NAMALWA (cell line): ENCODE measurements at regions not wholly inside any gene's neighbourhood (a gene's known extent, or its start where the extent isn't known, plus 50 kb on each side); places are given as distances from the start of the nearest gene placed in this dataset.
"Not testable (repeated sequence)": the region's sequence is repeated elsewhere in the genome, so short reads cannot be mapped to it uniquely, and the experiment has no call there.

Experiments used
- DNase-seq: peaks from one replicate; pipeline ENCODE4 v3.0.0-alpha.2; 2015; ENCODE audit warnings: low spot score

DNA sequence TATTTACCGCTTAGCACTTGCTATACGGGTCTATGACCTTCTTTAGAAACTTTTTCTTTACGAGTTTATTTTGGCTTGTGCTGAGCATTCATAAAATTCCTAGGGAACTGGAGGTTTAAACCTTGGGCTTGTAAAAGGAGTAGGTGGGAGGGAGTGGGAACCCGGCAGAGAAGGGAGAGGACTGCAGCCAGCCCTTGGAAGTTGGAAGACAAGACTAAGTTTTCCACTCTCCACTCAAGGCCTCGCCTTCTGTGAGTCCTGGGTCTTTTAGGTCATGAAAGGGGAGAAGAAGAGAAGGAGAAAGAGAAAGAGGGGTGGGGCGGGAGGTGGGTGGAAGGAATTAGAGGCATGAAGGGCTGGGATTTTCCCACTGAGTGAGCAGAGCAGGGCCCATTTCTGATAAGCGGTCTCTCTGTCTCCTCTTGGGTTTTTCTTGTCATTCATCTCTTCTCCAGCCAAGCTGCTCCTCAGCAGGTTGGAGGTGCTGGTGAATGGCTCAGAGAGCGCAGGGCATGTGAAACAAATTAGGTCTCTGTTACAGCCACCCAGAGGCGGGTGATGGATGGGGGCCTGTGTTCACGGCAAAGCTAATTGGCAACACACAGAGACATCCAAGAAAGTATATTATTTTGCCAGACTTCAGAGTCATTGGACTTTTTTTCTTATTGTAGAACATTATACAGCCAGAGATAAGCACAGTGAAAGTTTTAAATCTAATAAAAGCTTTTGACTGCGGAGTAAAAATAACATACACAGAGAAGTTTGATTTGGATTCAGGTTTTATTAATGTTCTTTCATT, 247.3 kb downstream of the FOXD2 start:
- no peak for DNase-seq

- DNase-seq = no peak
These were observed 247.9 kb downstream of the FOXD2 start for GRCh38 chr1:47685763-47686066.

DNA sequence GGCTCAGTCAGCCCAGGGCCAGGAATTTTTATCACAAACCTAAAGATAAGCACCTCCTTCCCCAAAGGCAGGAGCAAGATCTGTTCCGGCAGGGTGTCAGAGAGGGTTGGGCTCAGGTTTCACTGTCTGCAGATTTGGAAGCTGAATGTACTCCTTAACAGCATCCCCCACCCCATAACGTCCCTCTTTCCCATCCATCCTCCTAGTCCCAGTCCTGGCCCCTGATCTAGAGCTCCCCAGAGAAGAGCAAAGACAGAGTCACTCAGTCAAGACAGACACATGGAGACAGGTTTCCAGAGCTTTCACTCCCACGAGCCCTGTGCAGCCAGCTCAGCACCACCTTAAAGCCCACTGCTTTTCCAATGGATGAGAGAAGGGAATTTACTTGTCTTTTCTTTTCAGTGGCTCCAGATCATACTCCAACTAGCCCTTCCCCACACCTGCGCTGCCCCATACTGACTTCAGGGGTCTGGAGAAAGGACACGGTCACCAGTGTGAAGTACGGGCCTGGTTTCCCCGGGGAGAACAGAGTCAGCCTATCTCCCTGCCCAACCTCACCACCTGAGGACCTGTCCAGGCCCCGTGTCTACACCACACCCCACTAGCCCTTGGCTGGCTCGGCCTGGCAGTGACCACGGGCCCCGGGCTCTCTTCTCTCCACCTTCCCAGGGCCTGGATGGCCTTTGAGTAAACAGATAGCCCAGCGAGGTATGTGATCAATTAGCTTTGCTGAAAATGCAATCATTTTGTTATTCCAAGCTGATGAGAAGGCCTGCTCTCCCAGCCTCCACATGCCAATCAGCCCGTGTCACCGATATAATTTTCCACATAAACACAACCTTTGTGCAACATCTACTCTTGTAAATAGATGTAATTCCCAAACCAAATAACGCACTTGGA, 249.1 kb downstream of the FOXD2 start:
- no peak for DNase-seq

DNA sequence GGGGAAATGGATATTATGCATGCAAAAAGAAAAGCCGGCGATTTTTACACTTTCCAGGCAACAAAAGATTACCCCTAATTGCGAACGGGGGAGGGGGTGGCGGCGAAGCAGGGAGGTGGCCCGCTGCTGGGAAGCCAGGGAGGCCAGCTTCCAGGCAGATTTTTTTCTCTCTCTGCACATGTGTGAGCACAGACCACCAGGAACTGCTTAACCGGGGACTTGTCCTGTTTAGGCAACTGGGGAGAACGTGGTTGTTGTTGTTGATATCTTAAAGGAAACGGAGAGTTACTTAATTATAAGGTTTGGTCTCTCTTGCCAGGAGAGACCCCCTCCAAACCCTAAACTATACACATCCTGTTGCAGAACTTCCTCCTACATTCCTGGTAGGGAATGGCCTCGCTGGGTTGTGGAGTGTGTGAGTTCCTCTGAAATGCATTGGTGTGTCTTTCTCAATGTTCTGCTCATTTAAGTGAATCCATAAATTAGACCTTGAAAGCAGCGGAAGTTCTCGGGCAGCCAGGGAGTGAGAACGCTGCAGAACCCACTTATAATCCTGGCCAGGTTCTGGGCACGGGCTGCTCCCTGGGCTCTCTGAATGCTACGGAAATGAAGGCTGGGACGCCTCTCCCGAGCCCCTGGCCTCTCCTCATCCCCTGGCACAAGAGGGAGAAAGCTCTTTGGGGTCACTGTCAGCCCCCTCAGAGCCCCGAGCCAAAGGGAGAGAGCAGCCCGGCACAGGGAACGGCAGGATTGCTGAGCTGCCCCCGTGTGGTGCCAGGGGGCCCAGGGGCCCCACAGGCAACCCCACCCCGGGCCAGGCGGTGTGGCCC, 250.0 kb downstream of the FOXD2 start:
- no peak for DNase-seq

- DNase-seq = no peak
These were observed 250.8 kb downstream of the FOXD2 start for GRCh38 chr1:47688461-47689296.

- no peak for DNase-seq
These were observed 252.1 kb downstream of the FOXD2 start for GRCh38 chr1:47689894-47690293.

- DNase-seq = no peak
These were observed 252.8 kb downstream of the FOXD2 start for GRCh38 chr1:47690341-47691250.

GRCh38 chr1:47691293-47691692, 253.4 kb downstream of the FOXD2 start:
- DNase-seq = not testable (repeated sequence)

GRCh38 chr1:47692196-47692595, 254.4 kb downstream of the FOXD2 start:
- DNase-seq = no peak

- no peak for DNase-seq
These were observed 255.3 kb downstream of the FOXD2 start for GRCh38 chr1:47693115-47693514.

DNA sequence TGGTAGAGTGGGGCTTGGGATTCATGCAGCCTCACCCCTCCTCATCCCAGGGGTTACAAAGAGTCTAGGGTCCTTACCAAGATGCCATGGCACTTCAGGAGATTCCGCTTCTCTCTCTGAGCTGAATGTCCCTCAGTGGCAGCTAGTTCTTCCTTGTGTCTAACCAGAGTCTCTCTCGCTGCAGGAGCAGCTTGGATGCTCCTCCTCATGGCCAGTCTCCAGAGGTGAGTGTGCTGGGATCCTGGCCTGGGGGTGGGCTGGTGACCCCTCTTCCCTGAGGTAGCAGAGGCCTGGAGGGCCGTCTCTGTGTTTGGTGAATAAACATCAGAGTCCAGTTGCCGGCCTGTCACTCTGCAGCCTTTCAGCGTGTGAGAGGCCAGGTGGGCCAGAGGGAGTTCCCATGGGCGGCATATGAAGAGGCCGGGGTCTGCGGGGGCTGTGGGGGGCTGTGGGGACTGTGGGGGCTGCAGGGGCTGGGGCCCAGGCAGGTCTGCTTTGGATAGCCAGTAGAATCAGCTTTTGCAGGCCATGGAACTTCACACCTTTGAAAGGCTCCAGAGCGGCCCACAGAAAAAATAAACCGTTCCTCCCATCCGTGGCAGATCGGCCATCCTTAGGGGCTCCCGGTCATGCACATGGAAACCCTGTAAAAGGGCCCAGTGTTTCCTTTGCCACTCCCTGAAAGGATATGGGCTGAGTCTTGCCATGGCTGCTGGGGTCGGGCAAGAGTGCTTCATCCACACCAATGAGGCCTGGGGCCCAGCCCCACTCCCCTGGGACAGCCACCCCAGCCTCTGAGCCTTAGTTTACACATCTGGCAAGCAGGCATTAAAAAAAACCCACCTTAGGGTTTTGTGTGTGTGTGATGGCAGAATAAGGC, 256.4 kb downstream of the FOXD2 start:
- no peak for DNase-seq

- no peak for DNase-seq
These were observed 258.5 kb downstream of the FOXD2 start for GRCh38 chr1:47696404-47696736.

DNA sequence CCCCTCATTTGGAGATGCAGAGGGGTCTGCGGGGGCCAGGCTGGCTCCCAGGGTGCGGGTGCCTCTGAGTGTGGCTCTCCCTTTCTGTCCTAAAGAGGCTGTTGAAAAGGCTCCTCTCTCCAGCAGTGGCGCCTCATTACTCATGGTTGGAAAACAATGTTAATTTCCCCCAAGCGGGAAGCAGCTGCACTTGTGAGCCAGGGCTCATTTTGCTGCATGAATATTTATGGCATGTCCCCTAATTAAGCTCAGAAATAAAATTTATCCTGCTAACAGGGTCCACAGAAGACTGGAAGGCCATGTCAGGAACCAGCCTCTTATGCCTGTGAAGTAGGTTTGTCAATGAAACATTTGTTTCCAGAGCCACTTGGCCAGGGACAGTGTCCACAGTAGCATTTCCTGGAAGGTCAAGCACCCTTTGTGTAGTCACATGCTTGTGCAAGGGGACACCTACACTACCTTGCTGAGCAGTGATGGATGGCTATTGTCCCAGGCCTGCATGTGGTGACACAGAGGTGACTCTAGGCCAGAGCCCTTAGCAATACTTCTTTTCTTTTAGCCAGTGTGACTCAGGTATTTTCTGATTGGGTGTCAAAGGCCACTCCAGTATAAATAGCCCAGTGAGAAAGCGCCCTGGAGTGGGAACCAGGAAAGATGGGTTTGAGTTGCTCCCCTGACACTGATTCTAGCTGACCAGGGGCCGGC, 259.0 kb downstream of the FOXD2 start:
- no peak for DNase-seq

DNA sequence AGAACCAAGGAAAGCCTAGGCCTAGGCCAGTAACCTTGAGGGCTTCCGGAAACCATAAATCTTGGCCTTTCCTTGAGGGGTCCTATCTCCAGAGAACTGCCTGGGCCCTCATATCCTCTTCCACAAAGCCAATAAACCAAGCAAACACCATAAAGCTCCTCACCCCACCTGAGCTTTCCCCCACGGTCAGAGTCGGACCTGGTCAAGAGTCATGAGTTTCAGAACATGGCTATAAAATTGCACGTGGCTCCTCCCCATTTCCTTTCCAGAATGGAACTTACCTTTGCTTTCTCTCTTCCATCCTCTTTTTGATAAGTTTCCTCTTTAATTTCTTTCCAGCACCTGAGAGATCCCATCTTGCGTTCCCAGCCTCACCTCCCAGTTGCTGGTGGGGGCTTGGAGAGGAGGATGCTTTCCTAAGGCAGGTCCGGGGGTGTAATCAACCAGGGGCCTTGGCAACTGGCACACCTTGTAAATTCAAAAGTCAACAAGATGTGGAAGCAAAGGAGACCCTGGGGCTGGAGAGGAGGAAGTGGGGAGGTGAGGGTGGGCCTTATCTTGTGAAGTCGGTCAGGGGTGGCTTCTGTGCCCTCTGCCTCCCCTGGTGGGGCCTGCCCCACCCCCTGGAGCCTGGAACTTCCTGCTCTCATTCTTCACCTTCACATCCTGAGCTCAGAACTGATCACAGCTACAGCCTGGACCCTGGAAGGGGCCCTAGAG, 259.9 kb downstream of the FOXD2 start:
- no peak for DNase-seq

- no peak for DNase-seq
These were observed 261.8 kb downstream of the FOXD2 start for GRCh38 chr1:47699492-47700235.

DNA sequence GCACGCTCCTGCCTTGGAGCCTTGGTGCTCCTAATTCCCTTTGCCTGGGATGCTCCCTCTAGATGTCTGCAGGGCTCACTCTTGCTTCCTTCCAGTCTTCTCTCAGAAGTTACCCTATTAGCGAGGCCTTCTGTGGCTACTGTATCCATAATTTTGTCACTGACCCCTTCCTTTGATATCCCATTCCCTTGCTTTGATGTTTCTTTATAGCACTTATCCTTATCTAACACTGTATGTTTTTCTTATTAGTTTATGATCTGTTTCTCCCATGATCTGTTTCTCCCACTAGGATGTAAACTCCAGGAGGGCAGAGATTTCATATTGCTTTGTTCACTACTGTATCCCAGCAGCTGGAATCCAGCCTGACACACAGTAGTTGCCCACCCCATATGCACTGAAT, 263.4 kb downstream of the FOXD2 start:
- no peak for DNase-seq

GRCh38 chr1:47701741-47702515, 264.1 kb downstream of the FOXD2 start:
- DNase-seq = no peak
